HepG2 (cell line): ENCODE measurements at regions not wholly inside any gene's neighbourhood (a gene's known extent, or its start where the extent isn't known, plus 50 kb on each side); places are given as distances from the start of the nearest gene placed in this dataset.
A peak's percentile ranks its signal among the peaks of the same experiment; 100 is the strongest.

Source experiments
- ARID4A ChIP-seq: sonication (generic); formaldehyde crosslinking; IDR thresholded peaks from 2 replicates; pipeline ENCODE4 v1.5.0; 2020; ENCODE audit warnings: mild to moderate bottlenecking, missing genetic modification reagents, borderline replicate concordance
- EZH2 ChIP-seq: conservative IDR thresholded peaks from 2 replicates; pipeline ENCODE4 v1.6.1; 2012; ENCODE audit warnings: mild to moderate bottlenecking, low read depth, low read length, moderate library complexity
- JUN ChIP-seq: sonication (generic); formaldehyde crosslinking; IDR thresholded peaks from 2 replicates; pipeline ENCODE4 v1.4.0; 2020; ENCODE audit warnings: mild to moderate bottlenecking, missing genetic modification reagents
- KMT2A ChIP-seq: sonication (generic); formaldehyde crosslinking; IDR thresholded peaks from 2 replicates; pipeline ENCODE4 v1.4.0; 2020; ENCODE audit warnings: missing genetic modification reagents
- NFIB ChIP-seq: sonication (generic); formaldehyde crosslinking; IDR thresholded peaks from 2 replicates; pipeline ENCODE4 v1.9.0; 2021; ENCODE audit warnings: missing genetic modification reagents, mild to moderate bottlenecking, borderline replicate concordance
- PBX2 ChIP-seq: IDR thresholded peaks from 2 replicates; pipeline ENCODE4 v1.6.1; 2016; ENCODE audit warnings: control low read depth
- POGZ ChIP-seq: sonication (generic); formaldehyde crosslinking; IDR thresholded peaks from 2 replicates; pipeline ENCODE4 v1.4.0; 2020; ENCODE audit warnings: mild to moderate bottlenecking, missing genetic modification reagents
- POLR2AphosphoS5 ChIP-seq: IDR thresholded peaks from 2 replicates; pipeline ENCODE4 v1.6.1; 2012; ENCODE audit warnings: low read depth, low read length
- REPIN1 ChIP-seq: sonication (generic); formaldehyde crosslinking; IDR thresholded peaks from 2 replicates; pipeline ENCODE4 v1.8.0; 2022; ENCODE audit warnings: missing genetic modification reagents, low read depth, mild to moderate bottlenecking, borderline replicate concordance
- SMAD9 ChIP-seq: sonication (generic); formaldehyde crosslinking; IDR thresholded peaks from 2 replicates; pipeline ENCODE4 v1.5.1; 2020; ENCODE audit warnings: mild to moderate bottlenecking, missing genetic modification reagents
- ZNF367 ChIP-seq: sonication (generic); formaldehyde crosslinking; IDR thresholded peaks from 2 replicates; pipeline ENCODE4 v1.4.0; 2020; ENCODE audit warnings: missing genetic modification reagents, borderline replicate concordance
- TF ChIP-seq, protein P1 (sequence below): sonication (generic); formaldehyde crosslinking; IDR thresholded peaks from 2 replicates; pipeline ENCODE4 v1.5.1; 2020; ENCODE audit warnings: mild to moderate bottlenecking, missing genetic modification reagents, borderline replicate concordance
- TF ChIP-seq, protein P2 (sequence below): sonication (generic); IDR thresholded peaks from 2 replicates; pipeline ENCODE4 v1.6.1; 2016; ENCODE audit warnings: low read depth, borderline replicate concordance
- TF ChIP-seq, protein P3 (sequence below): sonication (generic); formaldehyde crosslinking; IDR thresholded peaks from 2 replicates; pipeline ENCODE4 v1.4.0; 2020; ENCODE audit warnings: missing genetic modification reagents

- TF ChIP-seq ARID4A (CRISPR knock-in tag) (peak; percentile 62; the same call in 1 of the 2 replicates), REPIN1 (peak; percentile 76; the same call in 1 of the 2 replicates), EZH2 (no peak), PBX2 (CRISPR knock-in tag) (no peak), ZNF367 (CRISPR knock-in tag) (no peak), NFIB (no peak), KMT2A (CRISPR knock-in tag) (peak; percentile 57; the same call in 1 of the 2 replicates), JUN (CRISPR knock-in tag) (no peak), POLR2AphosphoS5 (peak; percentile 83), POGZ (no peak; the same call in none of the 2 replicates), SMAD9 (0 out of 2 replicates have a peak, but pooled peaks have one; percentile 15)
- TF ChIP-seq, protein P1, sequence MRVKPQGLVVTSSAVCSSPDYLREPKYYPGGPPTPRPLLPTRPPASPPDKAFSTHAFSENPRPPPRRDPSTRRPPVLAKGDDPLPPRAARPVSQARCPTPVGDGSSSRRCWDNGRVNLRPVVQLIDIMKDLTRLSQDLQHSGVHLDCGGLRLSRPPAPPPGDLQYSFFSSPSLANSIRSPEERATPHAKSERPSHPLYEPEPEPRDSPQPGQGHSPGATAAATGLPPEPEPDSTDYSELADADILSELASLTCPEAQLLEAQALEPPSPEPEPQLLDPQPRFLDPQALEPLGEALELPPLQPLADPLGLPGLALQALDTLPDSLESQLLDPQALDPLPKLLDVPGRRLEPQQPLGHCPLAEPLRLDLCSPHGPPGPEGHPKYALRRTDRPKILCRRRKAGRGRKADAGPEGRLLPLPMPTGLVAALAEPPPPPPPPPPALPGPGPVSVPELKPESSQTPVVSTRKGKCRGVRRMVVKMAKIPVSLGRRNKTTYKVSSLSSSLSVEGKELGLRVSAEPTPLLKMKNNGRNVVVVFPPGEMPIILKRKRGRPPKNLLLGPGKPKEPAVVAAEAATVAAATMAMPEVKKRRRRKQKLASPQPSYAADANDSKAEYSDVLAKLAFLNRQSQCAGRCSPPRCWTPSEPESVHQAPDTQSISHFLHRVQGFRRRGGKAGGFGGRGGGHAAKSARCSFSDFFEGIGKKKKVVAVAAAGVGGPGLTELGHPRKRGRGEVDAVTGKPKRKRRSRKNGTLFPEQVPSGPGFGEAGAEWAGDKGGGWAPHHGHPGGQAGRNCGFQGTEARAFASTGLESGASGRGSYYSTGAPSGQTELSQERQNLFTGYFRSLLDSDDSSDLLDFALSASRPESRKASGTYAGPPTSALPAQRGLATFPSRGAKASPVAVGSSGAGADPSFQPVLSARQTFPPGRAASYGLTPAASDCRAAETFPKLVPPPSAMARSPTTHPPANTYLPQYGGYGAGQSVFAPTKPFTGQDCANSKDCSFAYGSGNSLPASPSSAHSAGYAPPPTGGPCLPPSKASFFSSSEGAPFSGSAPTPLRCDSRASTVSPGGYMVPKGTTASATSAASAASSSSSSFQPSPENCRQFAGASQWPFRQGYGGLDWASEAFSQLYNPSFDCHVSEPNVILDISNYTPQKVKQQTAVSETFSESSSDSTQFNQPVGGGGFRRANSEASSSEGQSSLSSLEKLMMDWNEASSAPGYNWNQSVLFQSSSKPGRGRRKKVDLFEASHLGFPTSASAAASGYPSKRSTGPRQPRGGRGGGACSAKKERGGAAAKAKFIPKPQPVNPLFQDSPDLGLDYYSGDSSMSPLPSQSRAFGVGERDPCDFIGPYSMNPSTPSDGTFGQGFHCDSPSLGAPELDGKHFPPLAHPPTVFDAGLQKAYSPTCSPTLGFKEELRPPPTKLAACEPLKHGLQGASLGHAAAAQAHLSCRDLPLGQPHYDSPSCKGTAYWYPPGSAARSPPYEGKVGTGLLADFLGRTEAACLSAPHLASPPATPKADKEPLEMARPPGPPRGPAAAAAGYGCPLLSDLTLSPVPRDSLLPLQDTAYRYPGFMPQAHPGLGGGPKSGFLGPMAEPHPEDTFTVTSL (CRISPR knock-in tag) = peak; percentile 69
- TF ChIP-seq, protein P2, sequence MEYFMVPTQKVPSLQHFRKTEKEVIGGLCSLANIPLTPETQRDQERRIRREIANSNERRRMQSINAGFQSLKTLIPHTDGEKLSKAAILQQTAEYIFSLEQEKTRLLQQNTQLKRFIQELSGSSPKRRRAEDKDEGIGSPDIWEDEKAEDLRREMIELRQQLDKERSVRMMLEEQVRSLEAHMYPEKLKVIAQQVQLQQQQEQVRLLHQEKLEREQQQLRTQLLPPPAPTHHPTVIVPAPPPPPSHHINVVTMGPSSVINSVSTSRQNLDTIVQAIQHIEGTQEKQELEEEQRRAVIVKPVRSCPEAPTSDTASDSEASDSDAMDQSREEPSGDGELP = peak; percentile 71; the same call in 1 of the 2 replicates
- TF ChIP-seq, protein P3, sequence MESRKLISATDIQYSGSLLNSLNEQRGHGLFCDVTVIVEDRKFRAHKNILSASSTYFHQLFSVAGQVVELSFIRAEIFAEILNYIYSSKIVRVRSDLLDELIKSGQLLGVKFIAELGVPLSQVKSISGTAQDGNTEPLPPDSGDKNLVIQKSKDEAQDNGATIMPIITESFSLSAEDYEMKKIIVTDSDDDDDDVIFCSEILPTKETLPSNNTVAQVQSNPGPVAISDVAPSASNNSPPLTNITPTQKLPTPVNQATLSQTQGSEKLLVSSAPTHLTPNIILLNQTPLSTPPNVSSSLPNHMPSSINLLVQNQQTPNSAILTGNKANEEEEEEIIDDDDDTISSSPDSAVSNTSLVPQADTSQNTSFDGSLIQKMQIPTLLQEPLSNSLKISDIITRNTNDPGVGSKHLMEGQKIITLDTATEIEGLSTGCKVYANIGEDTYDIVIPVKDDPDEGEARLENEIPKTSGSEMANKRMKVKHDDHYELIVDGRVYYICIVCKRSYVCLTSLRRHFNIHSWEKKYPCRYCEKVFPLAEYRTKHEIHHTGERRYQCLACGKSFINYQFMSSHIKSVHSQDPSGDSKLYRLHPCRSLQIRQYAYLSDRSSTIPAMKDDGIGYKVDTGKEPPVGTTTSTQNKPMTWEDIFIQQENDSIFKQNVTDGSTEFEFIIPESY = no peak
Observed at GRCh38 chr14:50003213-50004021, 110.5 kb downstream of the ARF6 start (continued).
